ENCODE measurements at regions not wholly inside any gene's neighbourhood (a gene's known extent, or its start where the extent isn't known, plus 50 kb on each side); places are given as distances from the start of the nearest gene placed in this dataset.

GRCh38 chr22:22038178-22038880 is 55.7 kb upstream of the TOP3B start:
- DNase-seq (ENCODE audit: low read depth), result peak; percentile 16

DNA sequence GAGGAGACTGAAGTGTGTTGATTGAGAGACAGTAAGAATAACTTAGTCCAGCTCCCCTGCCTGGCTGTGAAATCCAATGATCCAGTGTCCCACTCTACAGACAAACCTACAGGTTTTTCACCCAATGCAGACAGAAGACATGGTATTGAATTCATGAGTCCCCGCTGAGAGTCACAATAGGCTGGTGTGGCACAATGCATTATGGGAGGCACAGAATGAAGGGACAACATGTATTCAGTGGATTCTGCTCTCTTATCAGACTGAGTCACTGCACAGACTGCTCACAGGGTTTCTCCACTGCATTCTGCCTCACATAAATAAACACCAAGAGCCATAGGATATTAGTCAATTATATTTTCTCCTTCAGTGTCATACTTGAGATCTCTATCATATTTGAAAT is 55.2 kb upstream of the TOP3B start:
- DNase-seq (ENCODE audit: low read depth), result peak; percentile 76

DNA sequence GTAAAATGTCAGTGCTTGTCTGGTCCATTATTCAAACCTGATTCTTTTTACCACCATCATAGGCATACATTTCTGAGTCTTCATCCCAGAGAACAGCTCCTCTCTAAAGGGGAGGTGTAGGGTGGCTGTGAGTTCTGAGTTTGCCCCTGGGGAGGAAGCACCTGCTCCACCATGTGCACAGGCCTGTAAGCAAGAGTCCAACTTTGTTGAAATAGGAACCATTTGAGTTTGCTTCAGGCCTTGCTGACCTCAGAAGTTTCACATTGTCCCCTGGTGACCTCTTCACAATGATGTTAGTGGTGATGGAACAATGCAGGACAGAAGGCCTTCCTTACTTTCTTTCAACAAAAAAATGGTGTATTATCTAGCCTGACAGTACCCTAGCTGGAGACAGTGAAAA is 54.6 kb upstream of the TOP3B start:
- no peak for DNase-seq (ENCODE audit: low read depth)

GRCh38 chr22:22036588-22036987 is 54.0 kb upstream of the TOP3B start:
- DNase-seq (ENCODE audit: low read depth), result no peak

DNA sequence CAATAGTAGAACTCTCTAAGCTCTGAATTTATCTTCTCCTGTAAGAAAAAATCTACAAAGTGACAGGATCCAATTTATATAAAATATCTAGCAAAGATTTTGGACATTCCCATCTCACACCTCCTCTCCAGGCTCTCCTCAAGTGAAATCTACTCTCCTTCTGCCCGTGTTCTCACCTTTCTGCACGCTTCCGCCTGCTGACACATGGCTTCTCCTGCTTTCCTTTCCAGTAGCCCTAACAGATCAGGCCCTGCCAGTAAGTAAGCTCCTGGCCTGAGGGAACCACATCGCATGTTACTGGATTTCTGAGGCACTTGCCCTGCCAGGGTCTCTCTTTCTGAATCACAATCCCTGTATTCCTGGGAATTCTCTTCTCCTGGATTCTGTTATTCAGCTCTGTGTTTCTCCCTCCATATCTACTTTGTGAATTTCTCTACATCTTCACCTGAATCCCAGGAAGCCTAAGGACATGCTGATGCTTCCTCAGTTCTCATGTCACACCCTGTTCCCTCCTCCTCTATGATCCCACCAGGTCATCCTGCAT is 53.3 kb upstream of the TOP3B start:
- DNase-seq (ENCODE audit: low read depth), result no peak

- DNase-seq (ENCODE audit: low read depth), result no peak
These were observed 52.6 kb upstream of the TOP3B start for GRCh38 chr22:22035203-22035602.

- no peak for DNase-seq (ENCODE audit: low read depth)
These were observed 52.0 kb upstream of the TOP3B start for GRCh38 chr22:22034469-22035132.

DNA sequence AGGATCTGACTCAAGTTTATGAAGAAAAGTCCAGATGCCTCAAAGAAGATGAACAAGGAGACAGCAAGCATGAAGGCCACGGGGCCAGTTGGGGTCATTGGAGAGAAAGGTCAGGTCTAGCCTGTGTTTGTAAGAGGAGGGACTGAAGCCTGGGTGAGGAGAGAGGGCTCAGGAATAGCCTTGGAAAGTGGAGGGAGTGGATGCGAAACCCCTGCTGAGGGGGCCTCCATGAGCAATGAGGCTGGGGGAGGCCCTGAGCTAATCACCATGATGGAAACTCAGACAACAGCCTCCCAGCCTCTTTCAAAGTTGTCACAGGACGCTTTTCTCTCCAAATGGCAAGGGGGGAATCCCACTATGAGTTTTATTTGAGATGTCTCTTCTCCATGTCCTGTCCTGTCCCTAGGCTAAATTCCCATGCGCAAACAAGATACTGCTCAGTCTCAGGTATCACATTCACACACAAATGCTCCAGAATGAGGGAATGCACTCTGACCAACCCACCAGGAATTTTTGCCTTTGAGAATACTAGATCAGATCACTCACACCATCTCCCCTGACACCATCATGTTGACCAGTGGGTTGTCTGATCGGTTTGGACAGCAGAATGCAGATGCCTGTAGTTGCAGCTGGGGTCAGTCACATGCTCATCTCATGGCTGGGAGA is 51.3 kb upstream of the TOP3B start:
- no peak for DNase-seq (ENCODE audit: low read depth)

DNA sequence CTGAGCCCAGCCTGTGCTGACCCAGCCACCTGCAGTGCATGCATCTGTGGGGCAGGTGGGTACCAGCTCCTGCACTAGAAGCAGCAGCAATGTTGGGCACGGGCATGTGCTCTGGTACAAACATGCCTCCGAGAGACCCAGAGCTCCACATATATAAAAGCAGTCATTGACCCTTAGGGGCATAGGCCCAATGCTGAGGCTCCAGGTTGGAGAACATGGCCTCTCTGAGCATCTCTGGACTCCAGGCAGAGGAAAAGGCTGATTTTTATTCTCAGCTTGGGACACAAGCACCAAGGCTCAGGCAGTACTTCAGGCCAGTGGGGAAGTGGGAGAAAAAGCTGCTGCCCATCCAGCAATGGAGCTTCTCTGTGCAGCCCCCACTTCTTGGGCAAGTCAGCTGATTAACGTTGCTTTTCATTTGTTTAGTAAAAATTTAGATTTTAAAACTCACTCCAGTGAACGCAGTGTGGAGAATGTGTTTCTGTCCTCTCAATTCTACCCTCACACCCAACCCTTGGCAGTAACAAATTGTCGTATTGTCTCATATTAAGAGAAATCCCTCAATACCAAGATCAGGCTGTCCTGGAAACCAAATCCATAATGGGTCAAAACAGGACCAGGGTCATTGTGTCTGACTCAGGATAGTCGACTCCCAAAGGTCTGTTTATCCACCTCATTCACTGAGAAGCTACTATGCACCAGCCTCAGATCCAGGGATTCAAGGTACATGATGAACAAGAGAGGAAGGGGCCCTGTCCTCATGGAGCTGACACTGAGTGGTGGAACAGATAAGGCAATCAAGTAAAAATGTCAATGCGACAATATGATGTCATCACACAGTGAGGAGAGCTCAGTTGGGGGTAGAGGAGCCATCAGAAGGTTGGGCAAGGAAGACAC is 50.6 kb upstream of the TOP3B start:
- DNase-seq (ENCODE audit: low read depth), result peak; percentile 18

- DNase-seq (ENCODE audit: low read depth), result no peak
These were observed 49.7 kb upstream of the TOP3B start for GRCh38 chr22:22032099-22032905.
